OCI-LY7 (cell line): ENCODE measurements at regions not wholly inside any gene's neighbourhood (a gene's known extent, or its start where the extent isn't known, plus 50 kb on each side); places are given as distances from the start of the nearest gene placed in this dataset.

ENCODE experiments used
- BruUV-seq: library from RNA; stranded (reverse); fragments of 400-500 nt; replicated peaks from 2 replicates; lab custom pipeline; 2021; lab: Mats Ljungman, UMichigan
- CTCF ChIA-PET: fragments of 300-600 bp; sonication (Branson Sonifier 250); formaldehyde crosslinking; loops from one replicate; lab custom pipeline; 2022; ENCODE audit warnings: antibody characterized with exemption; ENCODE audit not compliant: unreplicated experiment; lab: Charles Lee
- POLR2A ChIA-PET: fragments of 300-600 bp; sonication (Branson Sonifier 250); formaldehyde crosslinking; loops from one replicate; lab custom pipeline; 2022; ENCODE audit warnings: antibody characterized with exemption; lab: Charles Lee
- DNase-seq: peaks from one replicate; pipeline ENCODE4 v3.0.0-alpha.2; 2015; ENCODE audit warnings: low spot score
- H2AFZ ChIP-seq: fragments of 200-600 bp; sonication (generic), shearing (Covaris generic); 2 replicates; pipeline ENCODE4 v1.6.1; 2014; ENCODE audit warnings: mild to moderate bottlenecking, antibody characterized with exemption, low read length, moderate library complexity
- H3K27ac ChIP-seq: fragments of 200-600 bp; sonication (generic); 2 replicates; pipeline ENCODE4 v1.5.1; 2014; ENCODE audit warnings: mixed run types, low read depth, mild to moderate bottlenecking, moderate library complexity, low read length, inconsistent platforms; ENCODE audit not compliant: poor library complexity, severe bottlenecking
- H3K36me3 ChIP-seq: fragments of 200-600 bp; sonication (generic); 2 replicates; pipeline ENCODE4 v1.6.1; 2014; ENCODE audit warnings: mild to moderate bottlenecking, antibody characterized with exemption, low read length, moderate library complexity, mixed read lengths; ENCODE audit not compliant: insufficient read depth
- H3K4me1 ChIP-seq: fragments of 200-600 bp; sonication (generic); 2 replicates; pipeline ENCODE4 v1.5.1; 2014; ENCODE audit warnings: mild to moderate bottlenecking, low read length; ENCODE audit not compliant: insufficient read depth, poor library complexity, severe bottlenecking
- H3K4me2 ChIP-seq: fragments of 200-600 bp; sonication (generic); 2 replicates; pipeline ENCODE4 v1.6.1; 2014; ENCODE audit warnings: mild to moderate bottlenecking, low read length
- H3K4me3 ChIP-seq: fragments of 200-600 bp; sonication (generic); 2 replicates; pipeline ENCODE4 v1.5.1; 2014; ENCODE audit warnings: mild to moderate bottlenecking, low read depth, low read length; ENCODE audit not compliant: poor library complexity, severe bottlenecking
- H3K79me2 ChIP-seq: fragments of 200-600 bp; sonication (generic); 2 replicates; pipeline ENCODE4 v1.6.1; 2016; ENCODE audit warnings: low read depth, mild to moderate bottlenecking, low read length, moderate library complexity, mixed read lengths; ENCODE audit not compliant: insufficient read depth
- H3K9me2 ChIP-seq: fragments of 200-600 bp; sonication (generic); 2 replicates; pipeline ENCODE4 v1.6.1; 2016; ENCODE audit warnings: mild to moderate bottlenecking, low read length, mixed read lengths; ENCODE audit not compliant: insufficient read depth
- H3K9me3 ChIP-seq: fragments of 200-600 bp; sonication (generic); 2 replicates; pipeline ENCODE4 v1.6.1; 2014; ENCODE audit warnings: mild to moderate bottlenecking, mixed run types, low read length, mixed read lengths
- H4K20me1 ChIP-seq: fragments of 200-600 bp; sonication (generic); 2 replicates; pipeline ENCODE4 v1.6.1; 2014; ENCODE audit warnings: mild to moderate bottlenecking, antibody characterized with exemption, low read length, moderate library complexity, mixed read lengths; ENCODE audit not compliant: insufficient read depth
- CTCF ChIP-seq: fragments of 200-600 bp; sonication (generic); conservative IDR thresholded peaks from 2 replicates; pipeline ENCODE4 v1.5.1; 2014; ENCODE audit warnings: mild to moderate bottlenecking, antibody characterized with exemption, low read length, moderate library complexity, mixed read lengths
- EZH2phosphoT487 ChIP-seq: fragments of 200-600 bp; sonication (generic); IDR thresholded peaks from 2 replicates; pipeline ENCODE4 v1.6.1; 2018; ENCODE audit warnings: low read depth, borderline replicate concordance, mild to moderate bottlenecking, mixed run types, antibody characterized with exemption, low read length, moderate library complexity, mixed read lengths
- intact Hi-C: fragments of 100-400 bp; cut with micrococcal nuclease; formaldehyde crosslinking; loops from one replicate; pipeline ENCODE4 v1.10.0; 2022; ENCODE audit not compliant: unreplicated experiment

GRCh38 chr12:43208627-43209026 is 343.4 kb downstream of the ADAMTS20 start:
- Histone ChIP-seq H4K20me1 (no peaks in the 10 kb centered on the region), H3K27ac (no peak overlapping the region), H2AFZ (no peak overlapping the region), H3K79me2 (no peaks in the 10 kb centered on the region), H3K4me1 (peaks cover 11% of the 10 kb centered on the region), H3K4me2 (no peak overlapping the region), H3K4me3 (no peak overlapping the region), H3K9me3 (no peaks in the 10 kb centered on the region), H3K36me3 (no peaks in the 10 kb centered on the region), H3K9me2 (no peaks in the 10 kb centered on the region)
- no peak for TF ChIP-seq EZH2phosphoT487
- no TSS peak for BruUV-seq
- CTCF ChIA-PET: no interaction called here
- POLR2A ChIA-PET: no interaction called here
- intact Hi-C loops: no loop called here
- no peak for DNase-seq

GRCh38 chr12:43208221-43208620 is 343.8 kb downstream of the ADAMTS20 start:
- Histone ChIP-seq H3K4me2 (no peak overlapping the region), H4K20me1 (no peaks in the 10 kb centered on the region), H3K4me3 (no peak overlapping the region), H3K9me2 (no peaks in the 10 kb centered on the region), H2AFZ (no peak overlapping the region), H3K9me3 (no peaks in the 10 kb centered on the region), H3K79me2 (no peaks in the 10 kb centered on the region), H3K27ac (no peak overlapping the region), H3K36me3 (no peaks in the 10 kb centered on the region), H3K4me1 (peaks cover 11% of the 10 kb centered on the region)
- CTCF ChIA-PET: no interaction called here
- no TSS peak for BruUV-seq
- intact Hi-C loops: no loop called here
- POLR2A ChIA-PET: no interaction called here
- TF ChIP-seq EZH2phosphoT487: no peak
- TF ChIP-seq CTCF: no peak
- DNase-seq: no peak

GRCh38 chr12:43206396-43206795 is 345.6 kb downstream of the ADAMTS20 start:
- TF ChIP-seq EZH2phosphoT487 (no peak), CTCF (no peak)
- no peak overlapping the region for H3K4me2 ChIP-seq
- no peak for DNase-seq
- no peaks in the 10 kb centered on the region for H3K9me3 ChIP-seq
- POLR2A ChIA-PET: no interaction called here
- no TSS peak for BruUV-seq
- intact Hi-C loops: no loop called here
- no peak overlapping the region for H3K27ac ChIP-seq
- no peak overlapping the region for H3K4me3 ChIP-seq
- no peaks in the 10 kb centered on the region for H3K79me2 ChIP-seq
- CTCF ChIA-PET: no interaction called here
- no peaks in the 10 kb centered on the region for H4K20me1 ChIP-seq
- H3K9me2 ChIP-seq: no peaks in the 10 kb centered on the region
- peaks cover 11% of the 10 kb centered on the region for H3K4me1 ChIP-seq
- H2AFZ ChIP-seq: no peak overlapping the region
- no peaks in the 10 kb centered on the region for H3K36me3 ChIP-seq
